ENCODE measurements at regions not wholly inside any gene's neighbourhood (a gene's known extent, or its start where the extent isn't known, plus 50 kb on each side); places are given as distances from the start of the nearest gene placed in this dataset.

DNA sequence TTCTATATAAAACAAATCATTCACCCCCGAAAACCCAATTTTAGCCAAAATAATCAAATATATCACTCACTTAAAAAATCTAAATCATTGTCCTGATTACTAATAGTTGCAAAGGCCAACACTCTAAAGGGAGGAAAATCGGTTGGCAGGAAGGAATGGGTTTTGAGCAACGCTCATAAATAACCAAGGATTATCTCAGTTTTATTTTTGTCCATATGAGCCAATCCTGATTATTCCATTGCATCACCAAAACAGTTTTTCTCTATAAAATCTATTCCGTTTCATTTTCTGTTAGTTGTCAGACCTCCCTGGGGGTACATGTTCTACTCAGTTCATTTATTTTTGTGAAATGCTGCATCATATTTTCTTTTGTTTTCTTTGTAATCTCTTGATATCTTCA is 174.1 kb downstream of the LRATD1 start:
- no TSS peak for BruUV-seq (replicated peaks)
- CTCF ChIA-PET, result no interaction called here

GRCh38 chr2:14815201-14815600 is 182.7 kb downstream of the LRATD1 start:
- TF ChIP-seq EZH2phosphoT487 (IDR thresholded peaks at IDR 0.05; ENCODE audit: borderline replicate concordance) (no peak), EZH2 (IDR thresholded peaks at IDR 0.05) (no peak), EGR1 (IDR thresholded peaks at IDR 0.05; ENCODE audit: low read depth) (no peak), TCF7L2 (IDR thresholded peaks at IDR 0.05; ENCODE audit: borderline replicate concordance, extremely low read depth, insufficient read depth, insufficient read length) (no peak), ELF1 (IDR thresholded peaks at IDR 0.05; ENCODE audit: borderline replicate concordance, low read depth) (no peak), REST (IDR thresholded peaks at IDR 0.05; ENCODE audit: low read depth) (no peak), POLR2AphosphoS5 (IDR thresholded peaks at IDR 0.05; ENCODE audit: low read depth, low read length) (no peak), FOSL1 (IDR thresholded peaks at IDR 0.05; ENCODE audit: low read depth) (no peak), SP1 (IDR thresholded peaks at IDR 0.05; ENCODE audit: low read depth) (no peak), SRF (IDR thresholded peaks at IDR 0.05; ENCODE audit: low read depth) (no peak), ATF3 (IDR thresholded peaks at IDR 0.05) (no peak)
- TF ChIP-seq, protein P1, sequence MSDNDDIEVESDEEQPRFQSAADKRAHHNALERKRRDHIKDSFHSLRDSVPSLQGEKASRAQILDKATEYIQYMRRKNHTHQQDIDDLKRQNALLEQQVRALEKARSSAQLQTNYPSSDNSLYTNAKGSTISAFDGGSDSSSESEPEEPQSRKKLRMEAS (IDR thresholded peaks at IDR 0.05), result no peak
- H3K36me3 ChIP-seq (ENCODE audit: control insufficient read depth in 1 of 2, insufficient read depth in 2 of 2, low read length in 2 of 2), result no peaks in the 10 kb centered on the region
- H3K9ac ChIP-seq (ENCODE audit: low read length), result no peak overlapping the region
- ChIA-PET RAD21 (ENCODE audit: low non-redundant PET in 1 of 2, low total read pairs in 2 of 2, uncharacterized antibody in 2 of 2, unreplicated experiment in 2 of 2) (no interaction called here), CTCF (no interaction called here), POLR2A (no interaction called here)
- H3K4me2 ChIP-seq (ENCODE audit: low read length), result no peak overlapping the region
- no peaks in the 10 kb centered on the region for H3K4me1 ChIP-seq (ENCODE audit: control insufficient read depth in 1 of 2, insufficient read depth in 2 of 2, low read length in 2 of 2)
- no peaks in the 10 kb centered on the region for H3K27me3 ChIP-seq (ENCODE audit: insufficient read depth, low read length)
- ATAC-seq (no peak), DNase-seq (ENCODE audit: low read depth, low spot score) (no peak)
- no peaks in the 10 kb centered on the region for H3K79me2 ChIP-seq (ENCODE audit: insufficient read depth, low read length)
- H4K20me1 ChIP-seq (ENCODE audit: insufficient read depth), result no peaks in the 10 kb centered on the region
- intact Hi-C loops (cut with micrococcal nuclease), result no loop called here
- no TSS peak for BruUV-seq (replicated peaks)
- no peak overlapping the region for H3K27ac ChIP-seq (ENCODE audit: low read depth, low read length)
- H3K9me3 ChIP-seq (ENCODE audit: control insufficient read depth in 1 of 2, insufficient read depth in 1 of 2, low read depth in 1 of 2, low read length in 2 of 2), result no peaks in the 10 kb centered on the region; a peak in 2 of 4 replicates
- H3K9me2 ChIP-seq (ENCODE audit: insufficient read depth), result no peaks in the 10 kb centered on the region
- H3K4me3 ChIP-seq (replicated peaks in 1 of 2; ENCODE audit: low read depth in 1 of 2, low read length in 2 of 2), result no peak overlapping the region
- no peak overlapping the region for H2AFZ ChIP-seq (ENCODE audit: low read depth, low read length, poor library complexity, severe bottlenecking)

More for the DNA sequence above, 174.1 kb downstream of the LRATD1 start:
- Histone ChIP-seq H4K20me1 (ENCODE audit: insufficient read depth) (no peaks in the 10 kb centered on the region), H3K27ac (ENCODE audit: low read depth, low read length) (no peak overlapping the region), H3K79me2 (ENCODE audit: insufficient read depth, low read length) (no peaks in the 10 kb centered on the region), H3K27me3 (ENCODE audit: insufficient read depth, low read length) (no peaks in the 10 kb centered on the region), H3K9me2 (ENCODE audit: insufficient read depth) (no peaks in the 10 kb centered on the region), H3K4me1 (ENCODE audit: control insufficient read depth in 1 of 2, insufficient read depth in 2 of 2, low read length in 2 of 2) (no peaks in the 10 kb centered on the region), H3K9me3 (ENCODE audit: control insufficient read depth in 1 of 2, insufficient read depth in 1 of 2, low read depth in 1 of 2, low read length in 2 of 2) (no peaks in the 10 kb centered on the region; a peak in 1 of 4 replicates), H3K9ac (ENCODE audit: low read length) (no peak overlapping the region), H3K4me3 (replicated peaks in 1 of 2; ENCODE audit: low read depth in 1 of 2, low read length in 2 of 2) (no peak overlapping the region), H3K4me2 (ENCODE audit: low read length) (no peak overlapping the region), H3K36me3 (ENCODE audit: control insufficient read depth in 1 of 2, insufficient read depth in 2 of 2, low read length in 2 of 2) (no peaks in the 10 kb centered on the region), H2AFZ (ENCODE audit: low read depth, low read length, poor library complexity, severe bottlenecking) (no peak overlapping the region)
- ChIA-PET POLR2A (no interaction called here), RAD21 (ENCODE audit: low non-redundant PET in 1 of 2, low total read pairs in 2 of 2, uncharacterized antibody in 2 of 2, unreplicated experiment in 2 of 2) (no interaction called here)
- intact Hi-C loops (cut with micrococcal nuclease), result no loop called here
- DNase-seq (ENCODE audit: low read depth, low spot score) (no peak), ATAC-seq (no peak)
- TF ChIP-seq SRF (IDR thresholded peaks at IDR 0.05; ENCODE audit: low read depth), result no peak
- TF ChIP-seq ELF1 (IDR thresholded peaks at IDR 0.05; ENCODE audit: borderline replicate concordance, low read depth), result no peak
